ENCODE measurements at regions not wholly inside any gene's neighbourhood (a gene's known extent, or its start where the extent isn't known, plus 50 kb on each side); places are given as distances from the start of the nearest gene placed in this dataset.

- H3K4me2 ChIP-seq (ENCODE audit: low read length), result no peak overlapping the region
- BruUV-seq (replicated peaks), result no TSS peak
- no peaks in the 10 kb centered on the region for H3K36me3 ChIP-seq (ENCODE audit: control insufficient read depth in 1 of 2, insufficient read depth in 2 of 2, low read length in 2 of 2)
- POLR2A ChIA-PET, result no interaction called here
- no peaks in the 10 kb centered on the region for H3K4me1 ChIP-seq (ENCODE audit: control insufficient read depth in 1 of 2, insufficient read depth in 2 of 2, low read length in 2 of 2)
- H3K27me3 ChIP-seq (ENCODE audit: insufficient read depth, low read length), result no peaks in the 10 kb centered on the region
- H3K9ac ChIP-seq (ENCODE audit: low read length), result no peak overlapping the region
- H4K20me1 ChIP-seq (ENCODE audit: insufficient read depth), result no peaks in the 10 kb centered on the region
- no peak for ATAC-seq
- DNase-seq (ENCODE audit: low read depth, low spot score), result no peak
- TF ChIP-seq, protein P1, sequence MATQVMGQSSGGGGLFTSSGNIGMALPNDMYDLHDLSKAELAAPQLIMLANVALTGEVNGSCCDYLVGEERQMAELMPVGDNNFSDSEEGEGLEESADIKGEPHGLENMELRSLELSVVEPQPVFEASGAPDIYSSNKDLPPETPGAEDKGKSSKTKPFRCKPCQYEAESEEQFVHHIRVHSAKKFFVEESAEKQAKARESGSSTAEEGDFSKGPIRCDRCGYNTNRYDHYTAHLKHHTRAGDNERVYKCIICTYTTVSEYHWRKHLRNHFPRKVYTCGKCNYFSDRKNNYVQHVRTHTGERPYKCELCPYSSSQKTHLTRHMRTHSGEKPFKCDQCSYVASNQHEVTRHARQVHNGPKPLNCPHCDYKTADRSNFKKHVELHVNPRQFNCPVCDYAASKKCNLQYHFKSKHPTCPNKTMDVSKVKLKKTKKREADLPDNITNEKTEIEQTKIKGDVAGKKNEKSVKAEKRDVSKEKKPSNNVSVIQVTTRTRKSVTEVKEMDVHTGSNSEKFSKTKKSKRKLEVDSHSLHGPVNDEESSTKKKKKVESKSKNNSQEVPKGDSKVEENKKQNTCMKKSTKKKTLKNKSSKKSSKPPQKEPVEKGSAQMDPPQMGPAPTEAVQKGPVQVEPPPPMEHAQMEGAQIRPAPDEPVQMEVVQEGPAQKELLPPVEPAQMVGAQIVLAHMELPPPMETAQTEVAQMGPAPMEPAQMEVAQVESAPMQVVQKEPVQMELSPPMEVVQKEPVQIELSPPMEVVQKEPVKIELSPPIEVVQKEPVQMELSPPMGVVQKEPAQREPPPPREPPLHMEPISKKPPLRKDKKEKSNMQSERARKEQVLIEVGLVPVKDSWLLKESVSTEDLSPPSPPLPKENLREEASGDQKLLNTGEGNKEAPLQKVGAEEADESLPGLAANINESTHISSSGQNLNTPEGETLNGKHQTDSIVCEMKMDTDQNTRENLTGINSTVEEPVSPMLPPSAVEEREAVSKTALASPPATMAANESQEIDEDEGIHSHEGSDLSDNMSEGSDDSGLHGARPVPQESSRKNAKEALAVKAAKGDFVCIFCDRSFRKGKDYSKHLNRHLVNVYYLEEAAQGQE (IDR thresholded peaks at IDR 0.05; ENCODE audit: low read depth), result no peak
- TF ChIP-seq JUND (IDR thresholded peaks at IDR 0.05), result no peak
- TF ChIP-seq, protein P2, sequence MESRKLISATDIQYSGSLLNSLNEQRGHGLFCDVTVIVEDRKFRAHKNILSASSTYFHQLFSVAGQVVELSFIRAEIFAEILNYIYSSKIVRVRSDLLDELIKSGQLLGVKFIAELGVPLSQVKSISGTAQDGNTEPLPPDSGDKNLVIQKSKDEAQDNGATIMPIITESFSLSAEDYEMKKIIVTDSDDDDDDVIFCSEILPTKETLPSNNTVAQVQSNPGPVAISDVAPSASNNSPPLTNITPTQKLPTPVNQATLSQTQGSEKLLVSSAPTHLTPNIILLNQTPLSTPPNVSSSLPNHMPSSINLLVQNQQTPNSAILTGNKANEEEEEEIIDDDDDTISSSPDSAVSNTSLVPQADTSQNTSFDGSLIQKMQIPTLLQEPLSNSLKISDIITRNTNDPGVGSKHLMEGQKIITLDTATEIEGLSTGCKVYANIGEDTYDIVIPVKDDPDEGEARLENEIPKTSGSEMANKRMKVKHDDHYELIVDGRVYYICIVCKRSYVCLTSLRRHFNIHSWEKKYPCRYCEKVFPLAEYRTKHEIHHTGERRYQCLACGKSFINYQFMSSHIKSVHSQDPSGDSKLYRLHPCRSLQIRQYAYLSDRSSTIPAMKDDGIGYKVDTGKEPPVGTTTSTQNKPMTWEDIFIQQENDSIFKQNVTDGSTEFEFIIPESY (IDR thresholded peaks at IDR 0.05; ENCODE audit: extremely low read depth, insufficient replicate concordance, low read length), result no peak
- TF ChIP-seq SRF (IDR thresholded peaks at IDR 0.05; ENCODE audit: low read depth), result no peak
- no peak for TF ChIP-seq RAD21 (IDR thresholded peaks at IDR 0.05; ENCODE audit: low read depth)
- no peak for TF ChIP-seq ELF1 (IDR thresholded peaks at IDR 0.05; ENCODE audit: borderline replicate concordance, low read depth)
- TF ChIP-seq ZNF274 (IDR thresholded peaks at IDR 0.05; ENCODE audit: low read depth, low read length), result no peak
- no peak for TF ChIP-seq EZH2phosphoT487 (IDR thresholded peaks at IDR 0.05; ENCODE audit: borderline replicate concordance)
- no peak for TF ChIP-seq FOSL1 (IDR thresholded peaks at IDR 0.05; ENCODE audit: low read depth)
- TF ChIP-seq POLR2A (IDR thresholded peaks at IDR 0.05; ENCODE audit: borderline replicate concordance, extremely low read depth, insufficient read depth, insufficient read length), result no peak
- no peak for TF ChIP-seq MAX (IDR thresholded peaks at IDR 0.05)
- no peak for TF ChIP-seq EGR1 (IDR thresholded peaks at IDR 0.05; ENCODE audit: low read depth)
- TF ChIP-seq SIN3A (IDR thresholded peaks at IDR 0.05; ENCODE audit: low read depth), result no peak
- no peak for TF ChIP-seq YY1 (IDR thresholded peaks at IDR 0.05; ENCODE audit: extremely low read depth, insufficient replicate concordance, low read depth, low read length)
- no peak for TF ChIP-seq CTCF (IDR thresholded peaks at IDR 0.05 in 2 of 3, conservative IDR thresholded peaks at IDR 0.05 in 1 of 3; ENCODE audit: borderline replicate concordance in 1 of 3, insufficient read depth in 1 of 3, low read depth in 2 of 3, low read length in 2 of 3)
- no peak for TF ChIP-seq SP1 (IDR thresholded peaks at IDR 0.05; ENCODE audit: low read depth)
- TF ChIP-seq EZH2 (IDR thresholded peaks at IDR 0.05), result no peak
- TF ChIP-seq TCF7L2 (IDR thresholded peaks at IDR 0.05; ENCODE audit: borderline replicate concordance, extremely low read depth, insufficient read depth, insufficient read length), result no peak
- TF ChIP-seq ZFX (IDR thresholded peaks at IDR 0.05), result no peak
- RAD21 ChIA-PET (ENCODE audit: low non-redundant PET in 1 of 2, low total read pairs in 2 of 2, uncharacterized antibody in 2 of 2, unreplicated experiment in 2 of 2), result no interaction called here
- intact Hi-C loops (cut with micrococcal nuclease), result no loop called here
- H3K79me2 ChIP-seq (ENCODE audit: insufficient read depth, low read length), result no peaks in the 10 kb centered on the region
- H3K9me3 ChIP-seq (ENCODE audit: control insufficient read depth in 1 of 2, insufficient read depth in 1 of 2, low read depth in 1 of 2, low read length in 2 of 2), result no peaks in the 10 kb centered on the region
- H3K9me2 ChIP-seq (ENCODE audit: insufficient read depth), result no peaks in the 10 kb centered on the region
- H2AFZ ChIP-seq (ENCODE audit: low read depth, low read length, poor library complexity, severe bottlenecking), result no peak overlapping the region
- H3K27ac ChIP-seq (ENCODE audit: low read depth, low read length), result no peak overlapping the region
- no peak overlapping the region for H3K4me3 ChIP-seq (replicated peaks in 1 of 2; ENCODE audit: low read depth in 1 of 2, low read length in 2 of 2)
- CTCF ChIA-PET, result no interaction called here
These were observed 1146.2 kb downstream of the RPA4 start for GRCh38 chrX:98029861-98030260.

Measured in HCT116 (cell line).